K562 (cell line): ENCODE measurements at regions not wholly inside any gene's neighbourhood (a gene's known extent, or its start where the extent isn't known, plus 50 kb on each side); places are given as distances from the start of the nearest gene placed in this dataset.

Experiments used
- ATAC-seq: fragments of 200-7000 bp; cut with Tn5 transposase; 3 replicates; pipeline ENCODE4 v1.9.1; 2020; ENCODE audit warnings: moderate library complexity
- BruUV-seq: library from RNA; stranded (reverse); fragments of 400-500 nt; replicated peaks from 2 replicates; lab custom pipeline; 2021; lab: Mats Ljungman, UMichigan
- CTCF ChIA-PET: fragments of 300-600 bp; formaldehyde crosslinking; extraction: SDS; loops from one replicate; lab custom pipeline; 2021; ENCODE audit warnings: low intra/inter-chr PET ratio; lab: Yijun Ruan, JAX
- POLR2A ChIA-PET: fragments of 300-600, 350-650 bp; sonication (Branson Sonifier 250); formaldehyde crosslinking; extraction: SDS; loops from one replicate; lab custom pipeline; 2021; ENCODE audit warnings: antibody characterized with exemption, inconsistent platforms; lab: Yijun Ruan, JAX
- DNase-seq, 4 experiments: peaks; one replicate each; pipeline versions ENCODE4 v3.0.0 to v3.0.0-alpha.2; 2011 to 2018; ENCODE audit warnings: low spot score in 3 of 4, mixed read lengths in 3 of 4; ENCODE audit errors: extremely low read depth in 1 of 4
- FAIRE-seq: peaks from 2 replicates; lab custom pipeline; 2011; peaks lifted over from hg19 to GRCh38; lab: Jason Lieb, UNC
- H2AFZ ChIP-seq: 2 replicates; pipeline ENCODE4 v1.6.0; 2011; ENCODE audit warnings: low read depth, low read length, control low read depth, inconsistent platforms
- H3K27ac ChIP-seq: fragments of 200-600 bp; 3 replicates; pipeline ENCODE4 v1.8.0; 2011; ENCODE audit warnings: low read depth, mild to moderate bottlenecking, control low read depth, inconsistent platforms, low read length, moderate library complexity, mixed read lengths; ENCODE audit errors: extremely low read depth
- H3K27me3 ChIP-seq, 2 experiments: fragments of 300-600 bp in 1 of 2; 2 replicates in 1 of 2; 3 replicates in 1 of 2; pipeline versions ENCODE4 v1.6.0 to v1.8.0; 2011; ENCODE audit warnings: inconsistent platforms in 2 of 2, low read length in 2 of 2, mild to moderate bottlenecking in 1 of 2, mixed read lengths in 1 of 2, moderate library complexity in 1 of 2; ENCODE audit not compliant: control insufficient read depth in 2 of 2, insufficient read depth in 2 of 2
- H3K36me3 ChIP-seq: fragments of 300-600 bp; 3 replicates; pipeline ENCODE4 v1.8.0; 2011; ENCODE audit warnings: mild to moderate bottlenecking, low read length, inconsistent platforms; ENCODE audit not compliant: control insufficient read depth, insufficient read depth
- H3K4me1 ChIP-seq, 2 experiments: fragments of 200-600 bp in 1 of 2; replicated peaks in 1 of 2; 2 replicates in 1 of 2; 3 replicates in 1 of 2; pipeline versions ENCODE4 v1.5.1 to v1.8.0; 2011; ENCODE audit warnings: inconsistent platforms in 2 of 2, low read length in 2 of 2, mild to moderate bottlenecking in 1 of 2, mixed read lengths in 1 of 2, moderate library complexity in 1 of 2; ENCODE audit not compliant: control insufficient read depth in 2 of 2, insufficient read depth in 2 of 2
- H3K4me2 ChIP-seq: 2 replicates; pipeline ENCODE4 v1.6.1; 2011; ENCODE audit warnings: low read length, control low read depth, inconsistent platforms, mixed read lengths; ENCODE audit not compliant: insufficient read depth
- H3K4me3 ChIP-seq: fragments of 200-600 bp; sonication (generic), shearing (Covaris generic); 2 replicates; pipeline ENCODE4 v1.5.1; 2016; ENCODE audit warnings: control low read depth, inconsistent platforms
- H3K79me2 ChIP-seq: fragments of 200-600 bp; 3 replicates; pipeline ENCODE4 v1.8.0; 2011; ENCODE audit warnings: low read length, inconsistent platforms; ENCODE audit not compliant: control insufficient read depth, insufficient read depth
- H3K9ac ChIP-seq, 2 experiments: 2 replicates each; pipeline versions ENCODE4 v1.6.0 to v1.6.1; 2011; ENCODE audit warnings: low read depth in 2 of 2, low read length in 2 of 2, control low read depth in 1 of 2, inconsistent platforms in 1 of 2, mild to moderate bottlenecking in 1 of 2, mixed read lengths in 1 of 2; ENCODE audit not compliant: insufficient read depth in 1 of 2
- H3K9me1 ChIP-seq: one replicate; pipeline ENCODE4 v1.6.0; 2011; ENCODE audit warnings: inconsistent platforms, mild to moderate bottlenecking, low read length, moderate library complexity; ENCODE audit not compliant: control insufficient read depth, insufficient read depth
- H3K9me3 ChIP-seq: replicated peaks from 2 replicates; pipeline ENCODE4 v1.5.1; 2011; ENCODE audit warnings: low read depth, low read length, inconsistent platforms; ENCODE audit not compliant: control insufficient read depth, insufficient read depth
- H4K20me1 ChIP-seq: replicated peaks from 2 replicates; pipeline ENCODE4 v1.6.1; 2011; ENCODE audit warnings: low read length, inconsistent platforms, mixed read lengths; ENCODE audit not compliant: control insufficient read depth, insufficient read depth
- ATF1 ChIP-seq, 2 experiments: fragments of 450-650 bp in 1 of 2; IDR thresholded peaks; 2 replicates each; pipeline ENCODE4 v1.6.1; 2016; ENCODE audit warnings: missing compliant biosample characterization in 1 of 2, missing genetic modification characterization in 1 of 2
- ETV1 ChIP-seq: fragments of 450-650 bp; conservative IDR thresholded peaks from 2 replicates; pipeline ENCODE4 v1.6.1; 2016; ENCODE audit warnings: missing genetic modification characterization, control low read depth, low read depth, missing compliant biosample characterization
- FOXK1 ChIP-seq: sonication (generic); formaldehyde crosslinking; IDR thresholded peaks from 2 replicates; pipeline ENCODE4 v1.8.0; 2022; ENCODE audit warnings: missing genetic modification reagents, mild to moderate bottlenecking, borderline replicate concordance
- GABPB2 ChIP-seq: fragments of 250-450 bp; sonication (Bioruptor Pico); conservative IDR thresholded peaks from 2 replicates; pipeline ENCODE4 v1.5.1; 2021; ENCODE audit warnings: mild to moderate bottlenecking
- KDM1A ChIP-seq, 2 experiments: fragments of 450-650 bp; IDR thresholded peaks; 2 replicates each; pipeline ENCODE4 v1.6.1; 2016; ENCODE audit warnings: mild to moderate bottlenecking in 2 of 2
- LCOR ChIP-seq: sonication (generic); formaldehyde crosslinking; IDR thresholded peaks from 2 replicates; pipeline ENCODE4 v1.8.0; 2022; ENCODE audit warnings: mild to moderate bottlenecking, missing genetic modification reagents
- MCM5 ChIP-seq: fragments of 450-650 bp; IDR thresholded peaks from 2 replicates; pipeline ENCODE4 v1.6.1; 2016; ENCODE audit warnings: low read depth
- NR2F6 ChIP-seq: fragments of 450-650 bp; formaldehyde crosslinking; IDR thresholded peaks from 2 replicates; pipeline ENCODE4 v1.4.0; 2020; ENCODE audit warnings: mild to moderate bottlenecking
- OTX1 ChIP-seq: fragments of 450-650 bp; formaldehyde crosslinking; IDR thresholded peaks from 2 replicates; pipeline ENCODE4 v1.4.0; 2022; ENCODE audit warnings: mild to moderate bottlenecking
- POU5F1 ChIP-seq: fragments of 150-350 bp; IDR thresholded peaks from 2 replicates; pipeline ENCODE4 v1.6.1; 2014; ENCODE audit warnings: borderline replicate concordance, low read length, low read depth, mild to moderate bottlenecking; ENCODE audit not compliant: partially characterized antibody
- PTRF ChIP-seq: fragments of 450-650 bp; IDR thresholded peaks from 2 replicates; pipeline ENCODE4 v1.6.1; 2016; ENCODE audit warnings: mild to moderate bottlenecking, missing genetic modification characterization, missing compliant biosample characterization
- RUNX1 ChIP-seq: sonication (generic); IDR thresholded peaks from 2 replicates; pipeline ENCODE4 v1.6.1; 2016; ENCODE audit warnings: antibody characterized with exemption, low read depth
- SMAD4 ChIP-seq: fragments of 250-450 bp; sonication (Bioruptor Pico); conservative IDR thresholded peaks from 2 replicates; pipeline ENCODE4 v1.8.0; 2021; ENCODE audit warnings: inconsistent platforms, mild to moderate bottlenecking, moderate library complexity
- TAF15 ChIP-seq: fragments of 200-400 bp; formaldehyde crosslinking; IDR thresholded peaks from 2 replicates; pipeline ENCODE4 v1.6.1; 2017; ENCODE audit warnings: mild to moderate bottlenecking, low read depth, low read length, moderate library complexity
- TEAD4 ChIP-seq, 2 experiments: sonication (generic) in 1 of 2; formaldehyde crosslinking in 1 of 2; IDR thresholded peaks; 2 replicates each; pipeline versions ENCODE4 v1.6.1 to v1.8.0; 2012 to 2022; ENCODE audit warnings: borderline replicate concordance in 1 of 2, inconsistent platforms in 1 of 2, low read length in 1 of 2, mild to moderate bottlenecking in 1 of 2, missing genetic modification reagents in 1 of 2
- ZNF239 ChIP-seq: fragments of 250-450 bp; sonication (Bioruptor Pico); IDR thresholded peaks from 2 replicates; pipeline ENCODE4 v1.4.0; 2020; ENCODE audit warnings: mild to moderate bottlenecking
- ZNF41 ChIP-seq: fragments of 250-450 bp; sonication (Bioruptor Pico); conservative IDR thresholded peaks from 2 replicates; pipeline ENCODE4 v1.4.0; 2020; ENCODE audit warnings: mild to moderate bottlenecking
- ZNF717 ChIP-seq: fragments of 250-450 bp; sonication (Bioruptor Pico); IDR thresholded peaks from 2 replicates; pipeline ENCODE4 v1.5.0; 2021
- ZNF75A ChIP-seq: fragments of 450-650 bp; formaldehyde crosslinking; IDR thresholded peaks from 2 replicates; pipeline ENCODE4 v1.4.0; 2020; ENCODE audit warnings: mild to moderate bottlenecking
- ZSCAN32 ChIP-seq: fragments of 450-650 bp; formaldehyde crosslinking; IDR thresholded peaks from 2 replicates; pipeline ENCODE4 v1.4.0; 2020; ENCODE audit warnings: mild to moderate bottlenecking, moderate library complexity
- in situ Hi-C: fragments of 300-500 bp; cut with MboI; formaldehyde crosslinking; loops from 4 replicates; pipeline ENCODE4 v1.15.0; 2018; ENCODE audit warnings: inconsistent platforms, mixed read lengths
- intact Hi-C: fragments of 100-400 bp; cut with micrococcal nuclease; formaldehyde crosslinking; loops from 2 replicates; pipeline ENCODE4 v1.14.2; 2022
- TF ChIP-seq, protein P1 (sequence below): IDR thresholded peaks from 2 replicates; pipeline ENCODE4 v1.6.1; 2011; ENCODE audit not compliant: insufficient read length; ENCODE audit errors: extremely low read depth

DNA sequence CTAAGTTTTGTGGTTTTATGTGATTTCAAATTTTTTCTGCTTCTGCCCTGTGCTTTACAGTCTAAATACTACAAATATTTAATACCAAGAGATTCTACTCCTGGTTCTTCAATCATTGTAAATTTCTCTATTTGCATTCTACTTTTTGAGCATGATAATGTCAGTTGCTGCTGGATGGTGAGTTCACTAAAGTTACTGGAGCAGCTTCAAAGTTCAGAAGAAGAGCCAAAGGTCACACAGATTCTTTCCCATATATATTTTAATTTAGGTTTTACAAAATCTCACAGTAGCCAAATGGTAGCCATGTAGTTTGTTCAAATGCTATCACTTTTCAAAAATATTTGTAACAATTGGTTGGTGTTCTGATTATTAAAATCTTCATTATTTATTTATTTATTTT, 378.7 kb downstream of the TMEM232 start:
- TF ChIP-seq, protein P1, sequence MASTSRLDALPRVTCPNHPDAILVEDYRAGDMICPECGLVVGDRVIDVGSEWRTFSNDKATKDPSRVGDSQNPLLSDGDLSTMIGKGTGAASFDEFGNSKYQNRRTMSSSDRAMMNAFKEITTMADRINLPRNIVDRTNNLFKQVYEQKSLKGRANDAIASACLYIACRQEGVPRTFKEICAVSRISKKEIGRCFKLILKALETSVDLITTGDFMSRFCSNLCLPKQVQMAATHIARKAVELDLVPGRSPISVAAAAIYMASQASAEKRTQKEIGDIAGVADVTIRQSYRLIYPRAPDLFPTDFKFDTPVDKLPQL, result no peak
- TF ChIP-seq ZNF41 (no peak), ZSCAN32 (CRISPR knock-in tag) (no peak), MCM5 (no peak), ZNF717 (CRISPR knock-in tag) (no peak), LCOR (CRISPR knock-in tag) (no peak)
- ATAC-seq, result no peak
- no TSS peak for BruUV-seq
- no peaks in the 10 kb centered on the region for H3K27me3 ChIP-seq
- no peak overlapping the region for H3K9ac ChIP-seq
- ChIA-PET CTCF (no interaction called here), POLR2A (no interaction called here)
- no peak overlapping the region for H2AFZ ChIP-seq
- intact Hi-C loops (no loop called here), in situ Hi-C loops (no loop called here)
- no peak overlapping the region for H3K4me2 ChIP-seq
- FAIRE-seq, result no peak
- no peak overlapping the region for H3K27ac ChIP-seq
- H4K20me1 ChIP-seq, result no peaks in the 10 kb centered on the region
- no peak for DNase-seq
- no peaks in the 10 kb centered on the region for H3K79me2 ChIP-seq
- no peaks in the 10 kb centered on the region for H3K36me3 ChIP-seq
- no peak overlapping the region for H3K4me3 ChIP-seq
- H3K4me1 ChIP-seq, result no peaks in the 10 kb centered on the region
- no peaks in the 10 kb centered on the region for H3K9me3 ChIP-seq
- no peaks in the 10 kb centered on the region for H3K9me1 ChIP-seq

DNA sequence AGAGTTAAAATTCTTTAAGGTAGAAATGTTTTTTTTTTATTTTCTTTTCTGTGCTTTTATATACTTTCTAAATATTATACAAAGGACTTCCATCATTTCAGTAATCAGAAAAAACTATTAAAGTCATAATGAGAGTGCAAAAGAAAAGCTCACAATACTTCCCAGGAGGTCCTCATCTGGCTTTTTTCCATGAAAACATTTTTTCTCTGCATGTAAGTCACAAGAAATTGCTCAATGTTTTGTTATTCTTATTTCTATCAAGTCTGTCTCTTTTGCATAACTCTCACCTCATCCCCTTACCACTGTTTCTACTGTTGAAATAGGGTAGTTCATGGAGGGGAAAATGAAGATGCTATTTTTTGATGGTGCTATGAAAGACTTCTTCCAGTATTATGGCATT, 375.0 kb downstream of the TMEM232 start:
- TF ChIP-seq FOXK1 (CRISPR knock-in tag) (no peak), OTX1 (CRISPR knock-in tag) (no peak), ZNF75A (no peak), POU5F1 (no peak), NR2F6 (CRISPR knock-in tag) (no peak), GABPB2 (CRISPR knock-in tag) (no peak), TAF15 (no peak), ATF1 (CRISPR knock-in tag; IDR thresholded peaks at IDR 0.05) (no peak), ATF1 (tag; IDR thresholded peaks at IDR 0.05) (no peak), ETV1 (tag) (no peak), SMAD4 (CRISPR knock-in tag) (no peak), TEAD4 (IDR thresholded peaks at IDR 0.05; ENCODE audit: low read length) (no peak), TEAD4 (CRISPR knock-in tag; IDR thresholded peaks at IDR 0.05; ENCODE audit: borderline replicate concordance) (no peak), RUNX1 (no peak), PTRF (tag) (no peak), ZNF239 (CRISPR knock-in tag) (no peak), KDM1A (IDR thresholded peaks at IDR 0.05) (no peak)
- no peak overlapping the region for H2AFZ ChIP-seq
- no peaks in the 10 kb centered on the region for H3K79me2 ChIP-seq
- no peak for ATAC-seq
- in situ Hi-C loops, result no loop called here
- no peak overlapping the region for H3K9ac ChIP-seq
- H3K27me3 ChIP-seq, result no peaks in the 10 kb centered on the region
- intact Hi-C loops, result no loop called here
- no peaks in the 10 kb centered on the region for H3K9me3 ChIP-seq
- ChIA-PET CTCF (no interaction called here), POLR2A (no interaction called here)
- FAIRE-seq, result no peak
- no peaks in the 10 kb centered on the region for H3K36me3 ChIP-seq
- H3K4me1 ChIP-seq, result no peaks in the 10 kb centered on the region
- no peak overlapping the region for H3K4me2 ChIP-seq
- no TSS peak for BruUV-seq
- DNase-seq, result no peak
- H3K9me1 ChIP-seq, result no peaks in the 10 kb centered on the region
- no peaks in the 10 kb centered on the region for H4K20me1 ChIP-seq
- H3K27ac ChIP-seq, result no peak overlapping the region
- no peak overlapping the region for H3K4me3 ChIP-seq
